ENCODE measurements at regions not wholly inside any gene's neighbourhood (a gene's known extent, or its start where the extent isn't known, plus 50 kb on each side); places are given as distances from the start of the nearest gene placed in this dataset.

- no peaks in the 10 kb centered on the region for H3F3A ChIP-seq (ENCODE audit: low read depth)
- no peak overlapping the region for H3K4me2 ChIP-seq (ENCODE audit: low read depth, low read length, poor library complexity, severe bottlenecking)
- H4K20me1 ChIP-seq (ENCODE audit: insufficient read depth, low read length, poor library complexity, severe bottlenecking) = no peaks in the 10 kb centered on the region
- no peaks in the 10 kb centered on the region for H3K9me3 ChIP-seq (ENCODE audit: insufficient read depth, low read depth, low read length)
- H3K79me2 ChIP-seq (ENCODE audit: insufficient read depth, low read length) = no peaks in the 10 kb centered on the region
- TF ChIP-seq CTCF (conservative IDR thresholded peaks at IDR 0.05; ENCODE audit: low read length) (no peak), EZH2phosphoT487 (IDR thresholded peaks at IDR 0.05; ENCODE audit: borderline replicate concordance) (no peak)
- no peaks in the 10 kb centered on the region for H3K27me3 ChIP-seq (ENCODE audit: insufficient read depth, low read length, poor library complexity, severe bottlenecking)
- no peak overlapping the region for H3K9ac ChIP-seq (ENCODE audit: low read depth, low read length, poor library complexity, severe bottlenecking)
- H3K9me2 ChIP-seq (replicated peaks; ENCODE audit: low read depth, low read length) = no peaks in the 10 kb centered on the region
- no peaks in the 10 kb centered on the region for H3K36me3 ChIP-seq (ENCODE audit: insufficient read depth, low read length)
- H3K4me1 ChIP-seq (ENCODE audit: insufficient read depth, low read length, poor library complexity, severe bottlenecking) = no peaks in the 10 kb centered on the region
- H3K4me3 ChIP-seq (ENCODE audit: low read length, poor library complexity, severe bottlenecking) = no peak overlapping the region
- H2AFZ ChIP-seq (ENCODE audit: low read length) = no peak overlapping the region
Observed at GRCh38 chr1:219791766-219792165, 136.6 kb downstream of the SLC30A10 start.

- Histone ChIP-seq H3K4me1 (ENCODE audit: insufficient read depth, low read length, poor library complexity, severe bottlenecking) (no peaks in the 10 kb centered on the region), H2AFZ (ENCODE audit: low read length) (no peak overlapping the region), H3K79me2 (ENCODE audit: insufficient read depth, low read length) (no peaks in the 10 kb centered on the region), H3K27me3 (ENCODE audit: insufficient read depth, low read length, poor library complexity, severe bottlenecking) (no peaks in the 10 kb centered on the region), H3K9ac (ENCODE audit: low read depth, low read length, poor library complexity, severe bottlenecking) (no peak overlapping the region), H3K4me3 (ENCODE audit: low read length, poor library complexity, severe bottlenecking) (no peak overlapping the region), H3K9me3 (ENCODE audit: insufficient read depth, low read depth, low read length) (no peaks in the 10 kb centered on the region), H3K9me2 (replicated peaks; ENCODE audit: low read depth, low read length) (no peaks in the 10 kb centered on the region), H3F3A (ENCODE audit: low read depth) (no peaks in the 10 kb centered on the region), H3K36me3 (ENCODE audit: insufficient read depth, low read length) (no peaks in the 10 kb centered on the region), H3K4me2 (ENCODE audit: low read depth, low read length, poor library complexity, severe bottlenecking) (no peak overlapping the region), H4K20me1 (ENCODE audit: insufficient read depth, low read length, poor library complexity, severe bottlenecking) (no peaks in the 10 kb centered on the region)
- TF ChIP-seq EZH2phosphoT487 (IDR thresholded peaks at IDR 0.05; ENCODE audit: borderline replicate concordance) = no peak
- no peak for TF ChIP-seq CTCF (conservative IDR thresholded peaks at IDR 0.05; ENCODE audit: low read length)
Observed at GRCh38 chr1:219790834-219791615, 137.3 kb downstream of the SLC30A10 start.

DNA sequence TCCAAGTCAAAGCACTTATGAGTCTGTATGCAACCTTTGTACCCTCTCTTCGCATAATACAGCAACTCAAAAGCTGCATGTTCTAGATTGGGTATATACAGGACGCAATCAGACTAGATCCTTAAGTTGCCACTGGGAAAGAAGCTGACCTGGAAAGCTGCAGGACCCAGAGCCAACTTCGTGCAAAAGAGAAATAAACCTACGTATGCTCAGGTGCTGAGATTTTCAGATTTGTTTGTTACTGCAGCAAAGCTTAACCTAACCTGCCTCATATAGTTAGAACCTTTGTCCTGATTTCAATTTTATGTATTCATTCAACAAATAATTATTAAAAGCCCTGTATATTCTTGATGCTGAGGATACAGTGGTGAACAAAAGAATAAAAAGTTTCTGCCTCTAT lies 139.7 kb downstream of the SLC30A10 start:
- Histone ChIP-seq H3K36me3 (ENCODE audit: insufficient read depth, low read length) (no peaks in the 10 kb centered on the region), H3K4me1 (ENCODE audit: insufficient read depth, low read length, poor library complexity, severe bottlenecking) (no peaks in the 10 kb centered on the region), H3K27me3 (ENCODE audit: insufficient read depth, low read length, poor library complexity, severe bottlenecking) (no peaks in the 10 kb centered on the region), H3F3A (ENCODE audit: low read depth) (no peaks in the 10 kb centered on the region), H3K9ac (ENCODE audit: low read depth, low read length, poor library complexity, severe bottlenecking) (no peak overlapping the region), H3K79me2 (ENCODE audit: insufficient read depth, low read length) (no peaks in the 10 kb centered on the region), H2AFZ (ENCODE audit: low read length) (no peak overlapping the region), H3K9me3 (ENCODE audit: insufficient read depth, low read depth, low read length) (no peaks in the 10 kb centered on the region), H3K4me3 (ENCODE audit: low read length, poor library complexity, severe bottlenecking) (no peak overlapping the region), H4K20me1 (ENCODE audit: insufficient read depth, low read length, poor library complexity, severe bottlenecking) (no peaks in the 10 kb centered on the region), H3K9me2 (replicated peaks; ENCODE audit: low read depth, low read length) (no peaks in the 10 kb centered on the region), H3K4me2 (ENCODE audit: low read depth, low read length, poor library complexity, severe bottlenecking) (no peak overlapping the region)
- no peak for TF ChIP-seq CTCF (conservative IDR thresholded peaks at IDR 0.05; ENCODE audit: low read length)
- no peak for TF ChIP-seq EZH2phosphoT487 (IDR thresholded peaks at IDR 0.05; ENCODE audit: borderline replicate concordance)
